ENCODE measurements at regions not wholly inside any gene's neighbourhood (a gene's known extent, or its start where the extent isn't known, plus 50 kb on each side); places are given as distances from the start of the nearest gene placed in this dataset.
"Not testable (repeated sequence)": the region's sequence is repeated elsewhere in the genome, so short reads cannot be mapped to it uniquely, and the experiment has no call there.

DNA sequence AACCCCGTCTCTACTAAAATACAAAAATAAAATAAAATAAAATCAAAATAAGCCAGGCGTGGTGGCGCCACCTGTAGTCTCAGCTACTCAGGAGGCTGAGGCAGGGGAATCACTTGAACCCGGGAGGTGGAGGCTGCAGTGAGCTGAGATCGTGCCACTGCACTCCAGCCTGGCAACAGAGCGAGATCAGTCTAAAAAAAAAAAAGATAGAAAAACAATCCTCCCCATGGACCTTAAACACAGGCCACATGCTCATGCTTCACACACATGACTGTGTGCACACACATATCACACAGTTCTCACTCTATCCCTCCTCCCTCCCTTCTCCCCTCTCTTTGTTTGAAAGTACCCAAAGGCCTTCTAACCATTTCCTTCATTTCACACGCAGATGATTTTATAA is 667.6 kb downstream of the UQCRFS1 start:
- TF ChIP-seq, protein P1, sequence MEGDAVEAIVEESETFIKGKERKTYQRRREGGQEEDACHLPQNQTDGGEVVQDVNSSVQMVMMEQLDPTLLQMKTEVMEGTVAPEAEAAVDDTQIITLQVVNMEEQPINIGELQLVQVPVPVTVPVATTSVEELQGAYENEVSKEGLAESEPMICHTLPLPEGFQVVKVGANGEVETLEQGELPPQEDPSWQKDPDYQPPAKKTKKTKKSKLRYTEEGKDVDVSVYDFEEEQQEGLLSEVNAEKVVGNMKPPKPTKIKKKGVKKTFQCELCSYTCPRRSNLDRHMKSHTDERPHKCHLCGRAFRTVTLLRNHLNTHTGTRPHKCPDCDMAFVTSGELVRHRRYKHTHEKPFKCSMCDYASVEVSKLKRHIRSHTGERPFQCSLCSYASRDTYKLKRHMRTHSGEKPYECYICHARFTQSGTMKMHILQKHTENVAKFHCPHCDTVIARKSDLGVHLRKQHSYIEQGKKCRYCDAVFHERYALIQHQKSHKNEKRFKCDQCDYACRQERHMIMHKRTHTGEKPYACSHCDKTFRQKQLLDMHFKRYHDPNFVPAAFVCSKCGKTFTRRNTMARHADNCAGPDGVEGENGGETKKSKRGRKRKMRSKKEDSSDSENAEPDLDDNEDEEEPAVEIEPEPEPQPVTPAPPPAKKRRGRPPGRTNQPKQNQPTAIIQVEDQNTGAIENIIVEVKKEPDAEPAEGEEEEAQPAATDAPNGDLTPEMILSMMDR (IDR thresholded peaks at IDR 0.05): not testable (repeated sequence)
- TF ChIP-seq GABPB1 (CRISPR knock-in tag; IDR thresholded peaks at IDR 0.05); TEAD4 (CRISPR knock-in tag; IDR thresholded peaks at IDR 0.05); KAT7 (CRISPR knock-in tag; IDR thresholded peaks at IDR 0.05; ENCODE audit: borderline replicate concordance); JUN (CRISPR knock-in tag; IDR thresholded peaks at IDR 0.05); USF2 (CRISPR knock-in tag; IDR thresholded peaks at IDR 0.05): not testable (repeated sequence)
- TF ChIP-seq, protein P2, sequence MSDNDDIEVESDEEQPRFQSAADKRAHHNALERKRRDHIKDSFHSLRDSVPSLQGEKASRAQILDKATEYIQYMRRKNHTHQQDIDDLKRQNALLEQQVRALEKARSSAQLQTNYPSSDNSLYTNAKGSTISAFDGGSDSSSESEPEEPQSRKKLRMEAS (CRISPR knock-in tag; IDR thresholded peaks at IDR 0.05): not testable (repeated sequence)

Measured in WTC11 (cell line).